GM18907 (cell line): ENCODE measurements at regions not wholly inside any gene's neighbourhood (a gene's known extent, or its start where the extent isn't known, plus 50 kb on each side); places are given as distances from the start of the nearest gene placed in this dataset.

Experiments used
- ATAC-seq: cut with Tn5 transposase; IDR thresholded peaks from one replicate; pipeline ENCODE4 v1.9.1; 2021; ENCODE audit warnings: mild to moderate bottlenecking, moderate library complexity; ENCODE audit not compliant: unreplicated experiment

DNA sequence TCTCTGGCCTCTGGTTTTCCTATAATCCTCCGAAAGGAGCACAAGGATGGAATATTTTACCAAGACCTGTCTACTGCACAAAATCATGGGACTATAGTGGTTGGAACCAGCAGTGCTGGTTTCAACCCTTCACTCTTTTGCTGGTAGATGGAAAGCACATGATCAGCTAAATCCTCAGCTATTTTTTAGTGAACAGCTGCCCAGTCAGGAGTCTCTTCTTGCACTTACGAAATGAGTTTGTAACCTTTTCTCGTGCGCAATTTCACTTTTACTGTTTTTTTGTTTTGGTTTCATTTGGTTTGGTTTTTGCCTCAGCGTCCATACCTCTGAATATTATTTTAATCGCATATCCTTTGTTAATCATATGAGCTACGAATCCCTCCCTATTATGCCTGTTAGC lies 418.5 kb upstream of the CPEB2 start:
- ATAC-seq: no peak

DNA sequence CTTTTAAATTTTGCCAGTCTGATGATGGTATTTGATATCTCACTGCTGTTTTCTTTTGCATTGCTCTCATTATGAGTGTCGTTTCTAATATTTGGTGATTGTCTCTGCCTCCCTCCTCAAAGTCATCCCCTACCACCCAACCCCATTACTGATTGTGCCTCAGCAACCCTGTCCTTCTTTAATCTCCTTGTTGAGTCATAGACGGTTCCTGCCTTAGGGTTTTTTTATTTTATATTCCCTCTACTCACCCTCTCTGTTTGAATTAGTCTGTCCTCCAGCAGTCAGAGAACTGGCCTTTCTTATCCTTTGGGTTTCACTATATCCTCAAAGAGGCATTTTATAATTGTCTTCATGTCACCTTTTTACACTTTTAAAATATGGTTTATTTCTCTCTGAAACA lies 409.3 kb upstream of the CPEB2 start:
- no peak for ATAC-seq

DNA sequence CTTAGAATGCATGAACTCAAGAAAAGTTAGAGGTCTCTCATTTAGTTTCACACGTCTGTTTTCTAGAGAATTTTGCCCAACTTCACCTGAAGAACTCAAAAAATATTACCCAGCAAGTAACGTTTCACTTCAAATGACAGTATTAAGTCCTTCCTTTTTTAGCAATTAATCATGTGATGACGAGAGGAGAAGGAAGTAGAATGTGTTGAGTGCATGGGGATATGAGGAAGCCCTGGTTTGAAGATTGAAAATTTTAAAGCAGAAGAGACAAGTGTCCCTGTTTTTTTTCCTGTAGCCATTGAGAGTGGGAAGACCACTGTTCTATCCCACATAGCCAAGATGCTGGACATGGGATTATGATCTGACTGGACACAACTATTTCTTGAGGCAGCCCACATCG lies 406.3 kb upstream of the CPEB2 start:
- ATAC-seq: no peak

DNA sequence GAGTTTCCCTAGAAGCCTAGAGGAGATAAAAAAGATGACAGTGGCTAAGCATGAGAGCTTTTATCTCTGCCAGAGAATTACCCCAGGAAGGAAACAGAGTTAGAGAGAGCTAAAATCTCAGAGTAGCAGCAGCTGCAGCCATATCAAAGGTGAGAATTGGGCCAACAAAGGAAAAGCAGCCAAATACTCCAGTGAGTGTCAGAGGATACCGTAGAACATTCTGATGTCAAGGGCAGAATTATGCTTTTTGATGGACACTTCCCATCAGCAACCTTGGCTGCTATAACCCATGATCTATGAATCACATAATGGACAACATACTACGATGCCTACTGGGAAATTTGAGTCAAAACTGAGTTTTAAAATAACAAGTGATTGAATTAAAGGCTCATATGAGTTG lies 405.8 kb upstream of the CPEB2 start:
- ATAC-seq: no peak

GRCh38 chr4:14596904-14597303 lies 405.4 kb upstream of the CPEB2 start:
- no peak for ATAC-seq

- no peak for ATAC-seq
Measured at GRCh38 chr4:14602206-14602605, 400.1 kb upstream of the CPEB2 start.

DNA sequence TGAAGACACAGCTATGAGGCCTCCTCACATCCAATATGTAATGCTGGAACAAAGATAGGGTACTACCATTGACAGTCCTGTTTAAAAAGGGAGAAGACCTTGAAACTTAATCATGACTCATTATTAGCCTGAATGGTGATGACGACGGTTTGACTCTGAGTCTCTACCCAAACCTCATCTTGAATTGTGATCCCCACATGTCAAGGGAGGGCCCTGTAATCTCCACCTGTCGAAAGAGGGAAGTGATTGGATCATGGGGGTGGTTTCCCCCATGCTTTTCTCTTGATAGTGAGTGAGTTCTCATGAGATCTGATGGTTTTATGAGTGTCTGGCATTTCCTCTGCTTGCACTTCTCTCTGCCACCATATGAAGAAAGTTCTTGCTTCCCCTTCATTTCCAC lies 395.3 kb upstream of the CPEB2 start:
- ATAC-seq: no peak

DNA sequence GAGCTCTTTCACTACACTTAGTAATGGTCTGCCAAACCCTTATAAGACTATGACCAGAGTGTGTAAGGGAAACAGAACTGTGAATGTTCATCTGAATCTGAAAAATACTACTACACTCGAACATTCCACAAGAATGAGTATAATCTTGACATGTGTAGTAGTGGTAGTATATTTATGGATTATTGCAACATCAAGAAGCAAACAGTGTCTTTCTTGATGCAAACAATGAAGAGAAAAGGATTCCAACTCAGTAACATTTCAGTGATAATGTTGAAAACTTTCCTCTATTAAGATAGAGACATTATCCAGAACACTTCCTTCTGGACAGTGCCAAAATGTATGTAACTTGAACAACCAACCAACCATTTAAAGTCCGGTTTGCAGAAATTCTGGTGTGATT lies 394.7 kb upstream of the CPEB2 start:
- no peak for ATAC-seq

GRCh38 chr4:14608630-14609029 lies 393.7 kb upstream of the CPEB2 start:
- no peak for ATAC-seq

- ATAC-seq: no peak
Measured at GRCh38 chr4:14614840-14615239, 387.4 kb upstream of the CPEB2 start.

DNA sequence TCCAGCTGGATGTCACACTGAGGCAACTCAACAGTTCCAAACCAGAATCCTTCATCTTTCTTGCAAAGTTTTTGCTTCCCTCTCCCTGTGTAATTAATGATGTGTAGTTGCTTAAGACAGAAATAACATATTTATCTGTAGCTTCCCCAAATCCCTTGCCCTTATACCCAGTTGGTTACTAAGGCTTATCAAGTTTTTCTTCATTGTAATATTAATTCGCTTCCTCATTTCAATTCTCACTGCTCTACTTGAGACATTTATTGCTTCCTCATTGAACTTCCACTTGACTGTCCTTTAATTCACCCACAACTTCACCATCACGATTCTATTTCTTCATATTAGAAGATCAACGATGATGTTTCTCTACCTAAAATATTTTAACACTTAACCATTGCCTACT lies 386.6 kb upstream of the CPEB2 start:
- no peak for ATAC-seq

- ATAC-seq: no peak
Measured at GRCh38 chr4:14620567-14621141, 381.6 kb upstream of the CPEB2 start.

- ATAC-seq: no peak
Measured at GRCh38 chr4:14621731-14622463, 380.4 kb upstream of the CPEB2 start.

GRCh38 chr4:14627038-14627437 lies 375.2 kb upstream of the CPEB2 start:
- no peak for ATAC-seq

GRCh38 chr4:14631806-14632440 lies 370.4 kb upstream of the CPEB2 start:
- no peak for ATAC-seq

GRCh38 chr4:14636563-14636962 lies 365.7 kb upstream of the CPEB2 start:
- ATAC-seq: no peak

GRCh38 chr4:14640476-14640875 lies 361.8 kb upstream of the CPEB2 start:
- no peak for ATAC-seq

- no peak for ATAC-seq
Measured at GRCh38 chr4:14641871-14642270, 360.4 kb upstream of the CPEB2 start.

GRCh38 chr4:14644580-14645282 lies 357.6 kb upstream of the CPEB2 start:
- ATAC-seq: no peak

GRCh38 chr4:14646831-14647230 lies 355.4 kb upstream of the CPEB2 start:
- no peak for ATAC-seq

DNA sequence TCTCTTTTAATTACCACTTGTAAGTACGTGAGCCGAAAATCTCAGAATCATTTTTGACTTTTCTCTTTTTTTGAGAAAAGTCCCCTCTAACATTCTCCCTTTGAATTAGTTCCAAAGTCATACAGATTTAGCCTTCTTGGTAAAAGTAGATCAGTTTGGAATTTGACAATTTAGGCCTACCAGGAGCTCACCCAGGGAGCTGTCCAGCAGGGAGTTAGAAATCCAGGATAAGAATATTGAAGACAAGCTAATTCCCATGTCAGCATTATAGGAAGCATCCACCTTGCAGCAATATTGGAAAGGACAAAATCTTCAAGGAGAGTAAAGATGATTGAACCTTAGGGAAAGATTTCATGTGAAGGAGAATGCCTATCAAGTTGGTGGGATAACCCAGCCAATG lies 352.2 kb upstream of the CPEB2 start:
- no peak for ATAC-seq

DNA sequence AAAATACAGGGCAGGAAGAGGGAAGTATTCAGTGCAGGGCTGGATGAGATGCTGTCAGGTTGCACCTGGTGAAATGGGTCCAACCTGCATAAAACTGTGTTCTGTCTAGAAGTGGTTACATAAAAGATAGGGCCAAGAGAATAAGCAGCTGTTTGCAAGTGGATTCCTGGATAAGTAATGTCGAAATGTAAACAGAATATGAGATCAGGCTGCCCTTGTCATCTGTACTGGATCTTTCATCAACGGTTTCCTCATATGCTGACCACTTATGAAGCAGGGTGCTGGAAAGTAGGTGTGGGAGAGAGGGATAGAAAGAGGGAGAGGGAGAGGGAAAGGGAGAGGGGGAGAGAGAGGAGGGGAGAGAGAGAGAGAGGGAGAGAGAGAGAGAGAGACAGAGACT lies 349.8 kb upstream of the CPEB2 start:
- no peak for ATAC-seq
